ENCODE measurements at regions not wholly inside any gene's neighbourhood (a gene's known extent, or its start where the extent isn't known, plus 50 kb on each side); places are given as distances from the start of the nearest gene placed in this dataset.

GRCh38 chr1:54488779-54489626 is 59.0 kb upstream of the ACOT11 start:
- TF ChIP-seq POLR2AphosphoS5 (IDR thresholded peaks at IDR 0.05), result peak in 2 of 3 donors; percentile 54 to 56
- TF ChIP-seq, protein P1, sequence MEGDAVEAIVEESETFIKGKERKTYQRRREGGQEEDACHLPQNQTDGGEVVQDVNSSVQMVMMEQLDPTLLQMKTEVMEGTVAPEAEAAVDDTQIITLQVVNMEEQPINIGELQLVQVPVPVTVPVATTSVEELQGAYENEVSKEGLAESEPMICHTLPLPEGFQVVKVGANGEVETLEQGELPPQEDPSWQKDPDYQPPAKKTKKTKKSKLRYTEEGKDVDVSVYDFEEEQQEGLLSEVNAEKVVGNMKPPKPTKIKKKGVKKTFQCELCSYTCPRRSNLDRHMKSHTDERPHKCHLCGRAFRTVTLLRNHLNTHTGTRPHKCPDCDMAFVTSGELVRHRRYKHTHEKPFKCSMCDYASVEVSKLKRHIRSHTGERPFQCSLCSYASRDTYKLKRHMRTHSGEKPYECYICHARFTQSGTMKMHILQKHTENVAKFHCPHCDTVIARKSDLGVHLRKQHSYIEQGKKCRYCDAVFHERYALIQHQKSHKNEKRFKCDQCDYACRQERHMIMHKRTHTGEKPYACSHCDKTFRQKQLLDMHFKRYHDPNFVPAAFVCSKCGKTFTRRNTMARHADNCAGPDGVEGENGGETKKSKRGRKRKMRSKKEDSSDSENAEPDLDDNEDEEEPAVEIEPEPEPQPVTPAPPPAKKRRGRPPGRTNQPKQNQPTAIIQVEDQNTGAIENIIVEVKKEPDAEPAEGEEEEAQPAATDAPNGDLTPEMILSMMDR (IDR thresholded peaks at IDR 0.05), result peak; percentile 96 to 98 (median 97)
